ENCODE measurements at regions not wholly inside any gene's neighbourhood (a gene's known extent, or its start where the extent isn't known, plus 50 kb on each side); places are given as distances from the start of the nearest gene placed in this dataset.

GRCh38 chr3:144301863-144302262, 330.2 kb downstream of the DIPK2A start:
- no peak overlapping the region for H3K27ac ChIP-seq
- no peak for TF ChIP-seq ZFX (IDR thresholded peaks at IDR 0.05; ENCODE audit: borderline replicate concordance)
- no peak for TF ChIP-seq CTCF (IDR thresholded peaks at IDR 0.05)

- TF ChIP-seq CTCF (IDR thresholded peaks at IDR 0.05) = no peak
- TF ChIP-seq ZFX (IDR thresholded peaks at IDR 0.05; ENCODE audit: borderline replicate concordance) = no peak
These were observed 336.3 kb downstream of the DIPK2A start for GRCh38 chr3:144307951-144308350.

GRCh38 chr3:144308396-144308795, 336.8 kb downstream of the DIPK2A start:
- TF ChIP-seq CTCF (IDR thresholded peaks at IDR 0.05) (no peak), ZFX (IDR thresholded peaks at IDR 0.05; ENCODE audit: borderline replicate concordance) (no peak)
- H3K27ac ChIP-seq = no peak overlapping the region

More at GRCh38 chr3:144307951-144308350, 336.3 kb downstream of the DIPK2A start:
- H3K27ac ChIP-seq = no peak overlapping the region

- H3K27ac ChIP-seq = no peak overlapping the region
- TF ChIP-seq ZFX (IDR thresholded peaks at IDR 0.05; ENCODE audit: borderline replicate concordance) (no peak), CTCF (IDR thresholded peaks at IDR 0.05) (no peak)
These were observed 341.1 kb downstream of the DIPK2A start for GRCh38 chr3:144312702-144313101.

- no peak for TF ChIP-seq CTCF (IDR thresholded peaks at IDR 0.05)
- no peak for TF ChIP-seq ZFX (IDR thresholded peaks at IDR 0.05; ENCODE audit: borderline replicate concordance)
- no peak overlapping the region for H3K27ac ChIP-seq
These were observed 343.3 kb downstream of the DIPK2A start for GRCh38 chr3:144314946-144315345.

GRCh38 chr3:144317961-144318360, 346.3 kb downstream of the DIPK2A start:
- TF ChIP-seq ZFX (IDR thresholded peaks at IDR 0.05; ENCODE audit: borderline replicate concordance) (no peak), CTCF (IDR thresholded peaks at IDR 0.05) (no peak)
- H3K27ac ChIP-seq = no peak overlapping the region

GRCh38 chr3:144324076-144324475, 352.5 kb downstream of the DIPK2A start:
- TF ChIP-seq CTCF (IDR thresholded peaks at IDR 0.05) (no peak), ZFX (IDR thresholded peaks at IDR 0.05; ENCODE audit: borderline replicate concordance) (no peak)
- H3K27ac ChIP-seq = no peak overlapping the region

Data from 22Rv1 (cell line).